Liver (tissue), 8 donors: ENCODE measurements at regions not wholly inside any gene's neighbourhood (a gene's known extent, or its start where the extent isn't known, plus 50 kb on each side); places are given as distances from the start of the nearest gene placed in this dataset.

Source experiments
- DNase-seq: peaks from one replicate; pipeline ENCODE4 v3.0.0-alpha.2; 2017; ENCODE audit warnings: low spot score
- H3K27ac ChIP-seq, 2 donors: one replicate each; pipeline ENCODE4 v1.7.0; 2013; ENCODE audit warnings: inconsistent platforms in 2 of 2, low read length in 2 of 2, control low read depth in 1 of 2, low read depth in 1 of 2, mild to moderate bottlenecking in 1 of 2
- H3K27me3 ChIP-seq, 4 donors: one replicate each; pipeline versions ENCODE4 v1.6.1 to v1.7.0; 2013; ENCODE audit warnings: low read length in 3 of 4, inconsistent platforms in 1 of 4, mild to moderate bottlenecking in 1 of 4, moderate library complexity in 1 of 4; ENCODE audit not compliant: control insufficient read depth in 4 of 4, insufficient read depth in 4 of 4
- H3K36me3 ChIP-seq, 4 donors: one replicate each; pipeline versions ENCODE4 v1.6.1 to v1.7.0; 2013; ENCODE audit warnings: low read length in 3 of 4, mild to moderate bottlenecking in 3 of 4, low read depth in 1 of 4, moderate library complexity in 1 of 4; ENCODE audit not compliant: control insufficient read depth in 4 of 4, insufficient read depth in 3 of 4
- H3K4me1 ChIP-seq, 4 donors: one replicate each; pipeline versions ENCODE4 v1.6.1 to v1.7.0; 2013; ENCODE audit warnings: low read length in 3 of 4, mild to moderate bottlenecking in 3 of 4, moderate library complexity in 1 of 4; ENCODE audit not compliant: control insufficient read depth in 4 of 4, insufficient read depth in 4 of 4
- H3K4me3 ChIP-seq, 3 donors: one replicate each; pipeline versions ENCODE4 v1.6.1 to v1.7.0; 2013; ENCODE audit warnings: low read length in 3 of 3, control low read depth in 1 of 3, low read depth in 1 of 3, mild to moderate bottlenecking in 1 of 3
- H3K9ac ChIP-seq, 2 donors: one replicate each; pipeline ENCODE4 v1.7.0; 2013; ENCODE audit warnings: low read length in 2 of 2, mild to moderate bottlenecking in 2 of 2, moderate library complexity in 2 of 2, control low read depth in 1 of 2, low read depth in 1 of 2
- H3K9me3 ChIP-seq, 4 donors: one replicate each; pipeline versions ENCODE4 v1.6.1 to v1.7.0; 2013; ENCODE audit warnings: low read length in 3 of 4; ENCODE audit not compliant: control insufficient read depth in 4 of 4
- ATF3 ChIP-seq: IDR thresholded peaks from 2 replicates; pipeline ENCODE4 v1.6.1; 2016; ENCODE audit warnings: antibody characterized with exemption
- CTCF ChIP-seq: fragments of 150-350 bp; IDR thresholded peaks from 2 replicates; pipeline ENCODE4 v1.5.1; 2017; ENCODE audit warnings: improper control_type of control experiment, low read depth, low read length; ENCODE audit not compliant: missing input control
- EGR1 ChIP-seq, 2 donors: IDR thresholded peaks; 2 replicates each; pipeline ENCODE4 v1.6.1; 2016 to 2018; ENCODE audit warnings: antibody characterized with exemption in 2 of 2, low read depth in 2 of 2
- FOXA1 ChIP-seq: IDR thresholded peaks from 2 replicates; pipeline ENCODE4 v1.6.1; 2016; ENCODE audit warnings: antibody characterized with exemption
- FOXA2 ChIP-seq: IDR thresholded peaks from 2 replicates; pipeline ENCODE4 v1.6.1; 2016; ENCODE audit warnings: antibody characterized with exemption
- GABPA ChIP-seq, 2 donors: IDR thresholded peaks in 1 of 2; conservative IDR thresholded peaks in 1 of 2; 2 replicates each; pipeline ENCODE4 v1.6.1; 2016; ENCODE audit warnings: antibody characterized with exemption in 2 of 2, mild to moderate bottlenecking in 1 of 2, moderate library complexity in 1 of 2
- HNF4A ChIP-seq, 2 donors: conservative IDR thresholded peaks; 2 replicates each; pipeline ENCODE4 v1.6.1; 2016; ENCODE audit warnings: antibody characterized with exemption in 2 of 2, mild to moderate bottlenecking in 2 of 2
- HNF4G ChIP-seq: IDR thresholded peaks from 2 replicates; pipeline ENCODE4 v1.6.1; 2016; ENCODE audit warnings: antibody characterized with exemption
- JUND ChIP-seq, 2 donors: IDR thresholded peaks; 2 replicates each; pipeline ENCODE4 v1.6.1; 2016; ENCODE audit warnings: antibody characterized with exemption in 2 of 2
- MAX ChIP-seq: IDR thresholded peaks from 2 replicates; pipeline ENCODE4 v1.6.1; 2016; ENCODE audit warnings: antibody characterized with exemption
- NR2F2 ChIP-seq: IDR thresholded peaks from 2 replicates; pipeline ENCODE4 v1.6.1; 2016; ENCODE audit warnings: antibody characterized with exemption
- RAD21 ChIP-seq, 2 donors: IDR thresholded peaks; 2 replicates each; pipeline ENCODE4 v1.6.1; 2016; ENCODE audit warnings: antibody characterized with exemption in 2 of 2, mild to moderate bottlenecking in 2 of 2
- REST ChIP-seq: IDR thresholded peaks from 2 replicates; pipeline ENCODE4 v1.6.1; 2016; ENCODE audit warnings: antibody characterized with exemption, mild to moderate bottlenecking
- RXRA ChIP-seq, 2 donors: IDR thresholded peaks; 2 replicates each; pipeline ENCODE4 v1.6.1; 2017 to 2018; ENCODE audit warnings: antibody characterized with exemption in 2 of 2, mild to moderate bottlenecking in 1 of 2
- SP1 ChIP-seq: IDR thresholded peaks from 2 replicates; pipeline ENCODE4 v1.6.1; 2018; ENCODE audit warnings: antibody characterized with exemption, mild to moderate bottlenecking
- TAF1 ChIP-seq: conservative IDR thresholded peaks from 2 replicates; pipeline ENCODE4 v1.6.1; 2016; ENCODE audit warnings: antibody characterized with exemption, mild to moderate bottlenecking
- YY1 ChIP-seq: IDR thresholded peaks from 2 replicates; pipeline ENCODE4 v1.6.1; 2016; ENCODE audit warnings: antibody characterized with exemption, mild to moderate bottlenecking
- ZBTB33 ChIP-seq: IDR thresholded peaks from 2 replicates; pipeline ENCODE4 v1.6.1; 2016; ENCODE audit warnings: antibody characterized with exemption
- WGBS: extraction: QIAGEN DNeasy Blood & Tissue Kit; methylation state at CpG from one replicate; pipeline ENCODE4 v1.1.7; 2013; 5-methylcytosine and 5-hydroxymethylcytosine counted together
- donor health status: healthy.
- donor health status: healthy.
- donor health status: healthy.
- donor health status: healthy.
- donor health status: healthy.

DNA sequence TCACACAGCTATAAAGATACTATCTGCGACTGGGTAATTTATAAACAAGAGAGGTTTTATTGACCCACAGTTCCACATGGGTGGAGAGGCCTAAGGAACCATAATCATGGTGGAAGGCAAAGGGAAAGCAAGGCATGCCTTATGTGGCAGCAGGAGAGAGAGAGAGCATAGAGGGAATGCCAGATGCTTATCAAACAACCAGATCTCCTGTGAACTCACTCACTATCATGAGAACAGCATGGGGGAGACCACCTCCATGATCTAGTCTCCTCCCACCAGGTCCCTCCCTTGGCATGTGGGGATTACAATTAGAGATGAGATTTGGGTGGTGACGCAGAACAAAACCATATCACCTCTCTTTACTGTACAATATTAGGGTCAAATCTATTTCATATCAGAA lies 1101.6 kb upstream of the RAG2 start:
- Histone ChIP-seq H3K9ac (no peak overlapping the region), H3K9me3 (peaks cover 0 to 8% (median 4%) of the 10 kb centered on the region in 4 donors), H3K36me3 (no peaks in the 10 kb centered on the region), H3K4me1 (no peaks in the 10 kb centered on the region), H3K4me3 (no peak overlapping the region), H3K27ac (no peak overlapping the region), H3K27me3 (no peaks in the 10 kb centered on the region)
- TF ChIP-seq NR2F2 (no peak), MAX (no peak), ATF3 (no peak), RXRA (IDR thresholded peaks at IDR 0.05) (no peak), JUND (IDR thresholded peaks at IDR 0.05) (no peak), FOXA1 (no peak), HNF4A (conservative IDR thresholded peaks at IDR 0.05) (no peak), REST (no peak), FOXA2 (no peak), GABPA (IDR thresholded peaks at IDR 0.05 in 1 of 2, conservative IDR thresholded peaks at IDR 0.05 in 1 of 2) (no peak), TAF1 (no peak), RAD21 (IDR thresholded peaks at IDR 0.05) (no peak), CTCF (no peak), HNF4G (no peak), EGR1 (IDR thresholded peaks at IDR 0.05; ENCODE audit: low read depth in 2 of 2) (no peak), SP1 (no peak), ZBTB33 (no peak), YY1 (no peak)
- 65% methylated on average over 2 of the region's 2 CpGs for WGBS
- no peak for DNase-seq

DNA sequence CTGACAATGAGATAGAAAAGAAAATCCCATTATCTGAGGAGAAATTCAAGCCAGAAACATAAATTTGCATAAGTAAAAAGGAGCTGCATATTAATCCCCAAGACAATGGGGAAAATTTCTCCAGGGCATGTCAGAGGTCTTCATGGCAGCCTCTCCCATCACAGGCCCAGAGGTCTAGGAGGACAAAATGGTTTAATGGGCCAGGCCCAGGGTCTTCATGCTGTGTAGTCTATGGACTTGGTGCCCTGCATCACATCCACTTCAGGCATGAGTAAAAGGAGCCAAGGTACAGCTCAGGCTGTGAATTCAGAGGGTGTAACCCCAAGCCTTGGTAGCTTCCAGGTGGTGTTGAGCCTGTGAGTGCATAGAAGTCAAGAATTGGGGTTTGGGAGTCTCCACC lies 1097.2 kb upstream of the RAG2 start:
- Histone ChIP-seq H3K4me3 (no peak overlapping the region), H3K27me3 (no peaks in the 10 kb centered on the region), H3K9ac (no peak overlapping the region), H3K9me3 (peaks cover 0 to 12% (median 4%) of the 10 kb centered on the region in 4 donors), H3K36me3 (no peaks in the 10 kb centered on the region), H3K27ac (no peak overlapping the region), H3K4me1 (no peaks in the 10 kb centered on the region)
- DNase-seq: no peak
- TF ChIP-seq FOXA2 (no peak), ZBTB33 (no peak), MAX (no peak), RAD21 (IDR thresholded peaks at IDR 0.05) (no peak), CTCF (no peak)
